Fibroblast of skin of back (primary cell): ENCODE measurements at regions not wholly inside any gene's neighbourhood (a gene's known extent, or its start where the extent isn't known, plus 50 kb on each side); places are given as distances from the start of the nearest gene placed in this dataset.
"Not testable (repeated sequence)": the region's sequence is repeated elsewhere in the genome, so short reads cannot be mapped to it uniquely, and the experiment has no call there.

Experiments used
- DNase-seq: peaks from one replicate; pipeline ENCODE4 v3.0.0-alpha.2; 2013

DNA sequence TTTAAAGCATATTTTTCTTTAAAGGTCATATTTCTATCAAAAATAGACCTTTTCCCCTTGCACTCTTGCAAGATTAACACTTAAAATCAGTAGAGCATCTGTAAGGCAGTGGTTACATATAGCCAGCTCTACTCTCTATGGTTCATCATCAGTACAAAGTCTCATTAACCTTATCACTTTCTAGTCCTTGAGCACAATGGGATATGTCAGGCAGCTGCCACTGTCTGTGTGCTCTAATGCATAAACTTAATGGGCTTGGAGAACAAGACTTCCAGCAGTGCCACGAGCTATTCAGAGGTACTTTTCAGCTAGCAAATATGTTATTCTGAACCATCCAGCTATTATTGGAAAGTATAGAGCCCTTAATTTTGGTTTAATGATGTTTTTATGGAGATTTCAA lies 393.7 kb downstream of the GASK1B start:
- no peak for DNase-seq

DNA sequence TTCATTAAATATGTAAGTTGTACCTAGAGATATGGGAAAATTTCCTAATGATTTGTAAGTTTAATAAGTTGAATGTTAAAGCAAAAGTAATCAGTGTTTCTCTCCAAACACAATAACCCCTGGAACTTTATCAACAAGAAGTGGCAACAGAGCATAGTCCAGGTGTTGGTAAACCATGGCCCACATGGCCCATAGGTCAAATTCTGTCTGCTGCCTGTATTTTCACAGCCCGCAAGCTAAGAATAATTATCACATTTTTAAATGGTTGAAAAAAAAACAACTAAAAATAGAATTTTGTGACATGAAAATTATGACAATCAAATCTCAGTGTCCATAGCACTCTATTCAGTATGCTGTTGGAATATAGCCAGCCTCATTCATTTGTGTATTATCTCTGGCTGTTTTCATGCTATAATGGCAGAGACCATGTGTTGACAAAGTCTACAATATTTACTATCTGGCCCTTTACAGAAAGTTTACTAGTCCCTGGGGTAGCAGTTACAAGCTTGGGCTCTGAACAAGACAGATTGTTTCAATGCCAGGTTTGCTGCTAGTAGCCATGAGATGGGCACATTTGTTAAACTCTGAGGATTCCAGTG lies 395.8 kb downstream of the GASK1B start:
- DNase-seq = no peak

GRCh38 chr4:157775971-157776370 lies 396.9 kb downstream of the GASK1B start:
- DNase-seq = no peak

DNA sequence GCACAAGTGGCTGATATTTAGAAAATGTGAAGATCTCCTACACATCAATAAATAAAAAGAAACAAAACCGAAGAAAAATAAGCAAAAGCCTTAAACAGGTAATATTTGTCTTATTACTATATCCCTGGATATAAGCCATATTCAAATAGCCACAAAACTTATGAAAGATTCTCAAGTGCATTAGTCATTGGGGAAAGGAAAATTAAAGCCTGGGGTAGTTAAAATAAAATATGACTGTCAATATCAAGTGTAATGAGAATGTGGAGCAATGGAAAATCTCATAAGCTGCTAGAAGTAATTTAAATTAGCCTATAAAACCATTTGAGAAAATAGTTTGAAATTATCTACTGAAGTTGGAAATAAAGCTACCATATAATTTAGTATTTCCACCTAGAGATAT lies 399.9 kb downstream of the GASK1B start:
- DNase-seq = no peak

GRCh38 chr4:157768419-157768818 lies 404.4 kb downstream of the GASK1B start:
- no peak for DNase-seq

GRCh38 chr4:157763490-157763889 lies 409.3 kb downstream of the GASK1B start:
- no peak for DNase-seq

GRCh38 chr4:157754410-157754809 lies 418.4 kb downstream of the GASK1B start:
- no peak for DNase-seq

DNA sequence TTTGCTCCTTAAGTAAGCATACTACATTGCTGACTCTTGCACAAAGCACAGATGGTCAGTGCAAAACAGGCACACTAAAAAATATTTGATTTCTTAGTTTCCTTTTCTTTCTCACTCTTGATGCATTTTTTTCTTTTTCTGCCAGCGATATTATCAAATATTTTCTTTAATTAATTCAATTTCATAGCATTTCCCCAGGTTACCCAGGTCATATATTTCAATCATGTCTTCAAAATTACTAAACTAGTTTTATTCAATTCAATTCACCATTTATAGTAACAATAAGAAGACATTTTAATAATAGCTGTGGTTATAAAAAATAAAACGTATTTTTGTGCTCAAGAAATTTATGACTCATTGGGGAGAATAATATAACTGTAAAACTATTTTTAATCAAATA lies 421.2 kb downstream of the GASK1B start:
- no peak for DNase-seq

- no peak for DNase-seq
Observed at GRCh38 chr4:157741642-157742041, 431.2 kb downstream of the GASK1B start.

DNA sequence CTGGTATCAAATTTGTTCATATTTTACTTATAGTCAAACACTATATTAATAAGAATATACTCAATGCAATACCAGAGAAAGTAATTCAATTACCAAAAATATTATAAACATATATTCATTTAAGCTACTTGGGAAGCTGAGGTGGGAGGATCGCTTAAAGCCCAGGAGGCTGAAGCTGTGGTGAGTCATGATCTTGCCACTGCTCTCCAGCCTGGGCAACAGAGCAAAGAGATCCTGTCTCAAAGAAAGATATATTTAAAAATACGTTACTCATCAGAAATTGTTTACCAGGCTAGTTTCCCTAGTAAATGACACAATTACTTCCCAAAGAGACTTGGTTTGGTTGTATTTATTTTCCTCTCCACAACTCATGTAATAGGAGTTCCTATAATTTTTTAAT lies 433.6 kb downstream of the GASK1B start:
- DNase-seq = no peak

DNA sequence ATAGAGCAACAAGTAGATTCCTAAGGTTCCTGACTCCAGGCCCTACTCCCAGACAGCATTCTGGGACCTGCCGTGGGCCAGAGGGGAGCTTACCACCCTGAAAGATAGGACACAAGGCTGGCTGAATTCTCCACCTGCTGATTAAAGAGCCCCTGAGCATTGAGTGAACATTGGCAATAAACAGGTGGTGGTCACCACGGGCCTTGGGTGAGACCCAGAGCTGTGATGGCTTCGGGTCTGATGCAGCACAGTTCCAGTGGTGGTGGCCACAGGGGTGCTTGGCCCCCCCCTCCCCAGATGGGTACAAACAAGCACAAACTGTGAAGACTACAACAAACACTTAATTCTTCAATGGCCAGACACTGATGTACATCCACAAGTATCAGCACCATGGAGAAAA lies 444.6 kb downstream of the GASK1B start:
- no peak for DNase-seq

DNA sequence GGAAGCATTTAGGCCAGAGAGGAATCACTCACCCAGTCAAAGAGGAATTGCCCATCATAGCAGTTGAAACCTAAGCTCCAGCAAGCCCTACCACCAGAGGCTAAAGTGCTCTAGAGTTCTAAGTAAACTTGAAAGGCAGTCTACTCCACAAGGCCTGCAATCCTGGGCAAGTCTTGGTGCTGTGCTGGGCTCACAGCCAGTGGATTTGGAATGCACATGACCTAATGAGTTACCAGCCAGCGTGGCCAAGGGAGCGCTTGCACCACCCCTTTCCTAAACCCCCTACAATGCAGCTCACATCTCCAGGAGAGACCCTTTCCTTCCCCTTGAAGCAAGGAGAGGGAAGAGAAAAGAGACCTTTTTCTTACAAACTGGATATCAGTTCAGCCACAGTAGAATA lies 445.7 kb downstream of the GASK1B start:
- no peak for DNase-seq

- no peak for DNase-seq
Observed at GRCh38 chr4:157722146-157722545, 450.7 kb downstream of the GASK1B start.

- DNase-seq = no peak
Observed at GRCh38 chr4:157713342-157713741, 459.5 kb downstream of the GASK1B start.

- DNase-seq = no peak
Observed at GRCh38 chr4:157706155-157706554, 466.7 kb downstream of the GASK1B start.

- no peak for DNase-seq
Observed at GRCh38 chr4:157702831-157703230, 470.0 kb downstream of the GASK1B start.

GRCh38 chr4:157701695-157701994 lies 471.2 kb downstream of the GASK1B start:
- DNase-seq = no peak

DNA sequence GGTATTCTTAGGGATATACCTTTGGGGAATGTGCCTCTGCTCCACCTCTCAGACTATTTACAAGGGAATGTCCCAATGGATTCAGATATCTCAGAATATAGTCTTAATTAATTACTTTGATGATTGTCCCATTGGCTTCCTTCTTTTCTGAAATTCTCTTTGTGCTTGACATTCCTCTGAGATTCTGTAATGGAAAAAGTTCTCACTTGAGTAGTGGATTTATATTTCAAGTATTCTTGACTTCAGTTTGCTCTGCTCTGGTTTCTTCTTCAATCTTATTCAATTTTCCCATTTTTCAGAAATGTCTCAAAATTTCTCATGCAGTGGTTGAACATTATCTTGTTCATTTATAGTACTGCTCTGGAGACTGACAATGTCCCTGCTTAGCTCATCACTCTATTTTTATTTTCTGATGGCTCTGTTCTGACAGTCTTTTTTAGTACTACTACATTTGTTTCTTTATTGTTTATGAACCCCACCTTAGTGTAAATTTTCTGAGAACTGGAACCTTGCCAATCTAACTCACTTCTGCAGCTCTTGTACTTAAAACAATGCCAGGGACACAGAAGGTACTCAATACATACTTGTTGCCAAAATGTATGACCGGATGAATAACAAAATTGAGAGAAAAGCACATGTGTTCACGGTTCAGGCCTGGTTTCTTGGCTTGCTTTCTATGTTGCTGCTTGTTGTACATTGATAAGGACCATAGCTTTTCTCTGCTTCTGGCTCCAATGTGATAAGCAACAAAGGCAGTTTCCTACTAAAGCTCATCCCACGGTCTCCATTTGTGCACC lies 471.7 kb downstream of the GASK1B start:
- DNase-seq = peak; percentile 1

DNA sequence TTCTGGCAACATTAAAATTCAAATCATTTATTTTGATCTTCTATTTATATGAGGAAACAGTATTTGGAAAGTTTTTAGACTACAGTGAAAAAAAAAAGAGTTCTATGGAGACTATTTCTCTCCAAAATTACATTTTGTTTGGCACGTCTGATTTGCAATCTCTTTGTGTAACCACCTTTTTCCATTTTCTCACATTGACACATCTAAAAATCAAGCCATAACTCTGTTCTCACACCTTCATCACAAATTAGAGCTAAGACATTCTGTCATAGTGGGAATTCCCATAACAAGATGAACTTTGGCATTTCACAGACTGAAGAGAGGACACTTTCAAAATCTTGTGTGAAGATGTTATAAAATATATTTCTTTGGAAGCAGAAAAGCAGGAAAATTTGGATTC lies 468.9 kb downstream of the GRIA2 start:
- DNase-seq = no peak

- DNase-seq = no peak
Observed at GRCh38 chr4:157687971-157688370, 467.4 kb downstream of the GRIA2 start.

GRCh38 chr4:157679326-157679725 lies 458.8 kb downstream of the GRIA2 start:
- not testable (repeated sequence) for DNase-seq

DNA sequence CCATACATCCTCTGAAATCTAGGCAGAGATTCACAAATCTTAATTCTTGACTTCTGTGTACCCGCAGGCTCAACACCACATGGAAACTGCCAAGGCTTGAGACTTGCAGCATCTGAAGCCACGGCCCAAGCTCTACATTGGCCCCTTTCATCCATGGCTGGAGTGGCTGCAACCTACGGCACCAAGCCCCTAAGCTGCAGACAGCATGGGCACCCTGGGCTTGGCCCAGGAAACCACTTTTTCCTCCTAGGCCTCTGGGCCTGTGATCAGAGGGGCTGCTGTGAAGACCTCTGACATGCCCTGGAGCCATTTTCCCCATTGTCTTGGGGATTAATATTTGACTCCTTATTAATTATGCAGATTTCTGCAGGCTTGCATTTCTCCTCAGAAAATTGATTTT lies 457.9 kb downstream of the GRIA2 start:
- DNase-seq = no peak

DNA sequence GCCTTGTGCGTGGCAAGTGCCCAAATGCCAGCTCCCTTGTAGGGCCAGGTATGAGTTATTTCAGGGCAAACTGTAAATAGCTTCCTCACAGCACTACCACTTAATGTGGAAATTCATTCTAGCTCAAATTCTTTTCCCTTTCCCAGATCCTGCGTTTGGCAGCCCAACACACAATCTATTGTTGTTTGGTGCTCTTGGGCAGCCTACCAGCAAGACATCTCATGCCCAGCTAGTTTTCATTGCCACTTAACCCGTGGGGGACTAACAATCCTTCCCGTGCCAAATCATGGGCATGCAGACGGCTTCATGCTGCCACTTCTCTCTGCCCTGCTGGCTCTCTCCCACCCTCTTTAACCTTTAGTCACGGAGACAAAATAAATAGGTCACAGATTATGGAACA lies 454.2 kb downstream of the GRIA2 start:
- no peak for DNase-seq

DNA sequence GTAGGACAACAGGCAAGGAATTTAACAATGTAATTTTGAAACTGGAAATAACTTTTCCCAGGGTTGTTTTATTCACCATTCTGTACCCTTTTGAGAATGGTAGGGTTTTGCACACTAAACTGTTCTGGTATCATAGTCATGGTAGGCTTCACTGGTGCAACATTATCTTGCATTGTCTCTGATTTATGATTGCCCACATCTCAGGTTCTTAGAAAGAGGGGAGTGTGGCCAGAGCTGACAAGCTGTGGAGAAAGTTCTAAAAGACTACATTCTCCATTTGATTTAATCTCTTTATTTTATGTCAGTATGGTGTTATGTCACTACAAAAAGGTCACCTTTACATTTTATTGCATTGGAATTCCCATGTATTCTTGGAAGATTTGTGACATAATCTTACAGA lies 447.3 kb downstream of the GRIA2 start:
- no peak for DNase-seq

DNA sequence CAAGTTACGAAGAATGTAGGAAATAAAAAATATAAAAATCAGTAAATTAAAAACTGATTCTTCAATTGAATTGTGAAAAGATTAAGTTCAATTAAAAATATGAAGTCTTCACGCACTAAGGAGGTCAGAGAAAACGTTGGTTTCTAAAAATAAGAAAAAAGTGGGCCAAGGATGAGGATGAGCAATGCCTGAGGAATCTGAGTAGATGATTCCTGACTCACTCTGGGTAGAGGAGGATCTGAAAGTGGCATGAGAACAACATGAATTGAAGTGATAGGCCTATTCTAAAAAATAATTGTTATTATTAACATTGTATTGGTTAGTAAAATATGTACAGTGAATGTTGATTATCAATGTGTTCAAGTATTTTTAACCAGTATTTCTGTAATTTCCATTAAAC lies 444.2 kb downstream of the GRIA2 start:
- DNase-seq = peak; percentile 72
